H1 (cell line): ENCODE measurements at regions not wholly inside any gene's neighbourhood (a gene's known extent, or its start where the extent isn't known, plus 50 kb on each side); places are given as distances from the start of the nearest gene placed in this dataset.

ENCODE experiments used
- CREB1 ChIP-seq: IDR thresholded peaks from 2 replicates; pipeline ENCODE4 v1.6.1; 2012; ENCODE audit warnings: inconsistent platforms
- JUN ChIP-seq: IDR thresholded peaks from 2 replicates; pipeline ENCODE4 v1.6.1; 2011; ENCODE audit warnings: low read depth, mild to moderate bottlenecking, improper control_type of control experiment, low read length
- KDM5A ChIP-seq: fragments of 200-600 bp; IDR thresholded peaks from 2 replicates; pipeline ENCODE4 v1.7.1; 2012; ENCODE audit warnings: mild to moderate bottlenecking, low read length, inconsistent platforms, mixed read lengths
- SP1 ChIP-seq: IDR thresholded peaks from 2 replicates; pipeline ENCODE4 v1.6.1; 2011; ENCODE audit warnings: low read depth, low read length
- TF ChIP-seq, protein P1 (sequence below): IDR thresholded peaks from 2 replicates; pipeline ENCODE4 v1.6.1; 2012; ENCODE audit warnings: inconsistent platforms

DNA sequence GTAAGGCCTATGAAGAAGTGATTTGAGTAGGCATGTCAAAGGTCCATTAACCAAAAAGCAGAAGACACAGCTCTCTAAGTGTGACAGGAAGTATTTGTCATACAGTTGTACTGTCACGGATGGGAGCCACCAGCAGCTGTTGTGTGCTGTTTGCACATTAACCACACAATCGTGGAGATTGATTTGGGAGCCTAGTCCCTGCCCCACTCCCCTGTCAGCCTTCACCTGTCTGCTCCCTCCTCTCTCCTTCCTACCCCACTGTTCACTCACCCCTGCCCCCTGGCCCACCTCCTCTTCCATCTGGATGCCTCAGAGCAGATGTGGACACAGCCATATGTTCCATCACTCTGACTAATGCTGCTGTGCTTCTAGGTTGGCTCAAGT is 124.7 kb upstream of the SPACA1 start (continued):
- TF ChIP-seq, protein P1, sequence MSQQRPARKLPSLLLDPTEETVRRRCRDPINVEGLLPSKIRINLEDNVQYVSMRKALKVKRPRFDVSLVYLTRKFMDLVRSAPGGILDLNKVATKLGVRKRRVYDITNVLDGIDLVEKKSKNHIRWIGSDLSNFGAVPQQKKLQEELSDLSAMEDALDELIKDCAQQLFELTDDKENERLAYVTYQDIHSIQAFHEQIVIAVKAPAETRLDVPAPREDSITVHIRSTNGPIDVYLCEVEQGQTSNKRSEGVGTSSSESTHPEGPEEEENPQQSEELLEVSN: no peak
- TF ChIP-seq SP1 (no peak), JUN (no peak), KDM5A (no peak), CREB1 (no peak)
